ENCODE measurements at regions not wholly inside any gene's neighbourhood (a gene's known extent, or its start where the extent isn't known, plus 50 kb on each side); places are given as distances from the start of the nearest gene placed in this dataset.

- TF ChIP-seq CTCF (IDR thresholded peaks at IDR 0.05) (no peak), POLR2A (IDR thresholded peaks at IDR 0.05) (no peak)
Observed at GRCh38 chr2:149661844-149662243, 74.3 kb upstream of the MMADHC start.
